SK-N-SH treated with all-trans-retinoic acid at 6 μM for 48 hours (cell line): ENCODE measurements at regions not wholly inside any gene's neighbourhood (a gene's known extent, or its start where the extent isn't known, plus 50 kb on each side); places are given as distances from the start of the nearest gene placed in this dataset.

ENCODE experiments used
- ATAC-seq: fragments of 200-7000 bp; cut with Tn5 transposase; 3 replicates; pipeline ENCODE4 v1.9.1; 2020; ENCODE audit warnings: mild to moderate bottlenecking, moderate library complexity
- ARNTL ChIP-seq: fragments of 450-650 bp; formaldehyde crosslinking; IDR thresholded peaks from 2 replicates; pipeline ENCODE4 v1.5.0; 2020; ENCODE audit warnings: low read depth, mild to moderate bottlenecking, moderate library complexity, borderline replicate concordance
- BACH2 ChIP-seq: fragments of 250-450 bp; sonication (Bioruptor Pico); IDR thresholded peaks from 2 replicates; pipeline ENCODE4 v1.9.0; 2021; ENCODE audit warnings: mild to moderate bottlenecking, borderline replicate concordance
- ESRRG ChIP-seq: fragments of 250-450 bp; sonication (Bioruptor Pico); IDR thresholded peaks from 2 replicates; pipeline ENCODE4 v1.6.1; 2021; ENCODE audit warnings: mild to moderate bottlenecking
- GLIS3 ChIP-seq: fragments of 250-450 bp; sonication (Bioruptor Pico); IDR thresholded peaks from 2 replicates; pipeline ENCODE4 v1.5.0; 2020; ENCODE audit warnings: mild to moderate bottlenecking, moderate library complexity
- ISL1 ChIP-seq: fragments of 250-450 bp; sonication (Bioruptor Pico); IDR thresholded peaks from 2 replicates; pipeline ENCODE4 v2.1.2; 2022; ENCODE audit warnings: mild to moderate bottlenecking, moderate library complexity
- PPARA ChIP-seq: fragments of 250-450 bp; sonication (Bioruptor Pico); IDR thresholded peaks from 2 replicates; pipeline ENCODE4 v1.5.0; 2020; ENCODE audit warnings: mild to moderate bottlenecking, borderline replicate concordance
- RARB ChIP-seq: fragments of 250-450 bp; sonication (Bioruptor Pico); IDR thresholded peaks from 2 replicates; pipeline ENCODE4 v1.8.0; 2021; ENCODE audit warnings: mild to moderate bottlenecking, moderate library complexity
- SNAI2 ChIP-seq: fragments of 250-450 bp; sonication (Bioruptor Pico); IDR thresholded peaks from 2 replicates; pipeline ENCODE4 v1.5.0; 2020; ENCODE audit warnings: mild to moderate bottlenecking, moderate library complexity
- TCF4 ChIP-seq: fragments of 250-450 bp; sonication (Bioruptor Pico); IDR thresholded peaks from 2 replicates; pipeline ENCODE4 v1.8.0; 2021; ENCODE audit warnings: mild to moderate bottlenecking, moderate library complexity, borderline replicate concordance
- TOX ChIP-seq: fragments of 250-450 bp; sonication (Bioruptor Pico); IDR thresholded peaks from 2 replicates; pipeline ENCODE4 v1.8.0; 2021; ENCODE audit warnings: mild to moderate bottlenecking, moderate library complexity, borderline replicate concordance
- ZFP3 ChIP-seq: fragments of 250-450 bp; sonication (Bioruptor Pico); IDR thresholded peaks from 2 replicates; pipeline ENCODE4 v1.5.0; 2020; ENCODE audit warnings: mild to moderate bottlenecking, moderate library complexity
- ZNF565 ChIP-seq: fragments of 450-650 bp; formaldehyde crosslinking; conservative IDR thresholded peaks from 2 replicates; pipeline ENCODE4 v1.5.0; 2020; ENCODE audit warnings: low read depth, mild to moderate bottlenecking, moderate library complexity
- ZNF70 ChIP-seq: fragments of 450-650 bp; formaldehyde crosslinking; IDR thresholded peaks from 2 replicates; pipeline ENCODE4 v1.5.0; 2020; ENCODE audit warnings: mild to moderate bottlenecking, moderate library complexity
- ZNF8 ChIP-seq: fragments of 450-650 bp; formaldehyde crosslinking; IDR thresholded peaks from 2 replicates; pipeline ENCODE4 v1.5.0; 2020; ENCODE audit warnings: mild to moderate bottlenecking, moderate library complexity
- TF ChIP-seq, protein P1 (sequence below): fragments of 250-450 bp; sonication (Bioruptor Pico); IDR thresholded peaks from 2 replicates; pipeline ENCODE4 v1.8.0; 2021; ENCODE audit warnings: low read depth, mild to moderate bottlenecking, moderate library complexity, borderline replicate concordance
- TF ChIP-seq, protein P2 (sequence below): fragments of 250-450 bp; sonication (Bioruptor Pico); IDR thresholded peaks from 2 replicates; pipeline ENCODE4 v1.5.1; 2020; ENCODE audit warnings: low read depth, mild to moderate bottlenecking, moderate library complexity
- TF ChIP-seq, protein P3 (sequence below): fragments of 250-450 bp; sonication (Bioruptor Pico); IDR thresholded peaks from 2 replicates; pipeline ENCODE4 v1.5.0; 2020; ENCODE audit warnings: mild to moderate bottlenecking, moderate library complexity
- TF ChIP-seq, protein P4 (sequence below): fragments of 250-450 bp; sonication (Bioruptor Pico); IDR thresholded peaks from 2 replicates; pipeline ENCODE4 v1.8.0; 2020; ENCODE audit warnings: mild to moderate bottlenecking, moderate library complexity, borderline replicate concordance

DNA sequence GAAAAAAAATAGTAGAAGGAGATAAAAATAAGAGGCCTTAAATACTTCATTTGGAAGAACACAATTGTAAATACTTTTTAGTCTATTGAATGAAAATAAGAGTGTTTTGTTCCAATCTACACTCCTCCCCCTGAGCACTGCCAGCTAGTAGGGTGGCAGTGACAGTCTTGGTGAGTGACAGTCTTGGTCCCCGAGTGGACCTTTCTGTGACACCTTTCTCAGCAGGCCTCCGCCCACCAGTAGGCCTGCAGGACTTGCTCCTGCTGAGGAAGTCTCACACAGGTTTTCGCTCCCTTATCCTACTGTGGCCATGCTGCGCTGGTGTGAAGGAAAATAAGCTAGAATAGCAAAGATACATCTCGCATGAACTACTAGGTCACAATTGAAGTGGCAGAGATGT, 666.8 kb downstream of the NR4A2 start:
- no peak for ATAC-seq
- TF ChIP-seq ZNF565 (CRISPR knock-in tag) = no peak
- TF ChIP-seq, protein P1, sequence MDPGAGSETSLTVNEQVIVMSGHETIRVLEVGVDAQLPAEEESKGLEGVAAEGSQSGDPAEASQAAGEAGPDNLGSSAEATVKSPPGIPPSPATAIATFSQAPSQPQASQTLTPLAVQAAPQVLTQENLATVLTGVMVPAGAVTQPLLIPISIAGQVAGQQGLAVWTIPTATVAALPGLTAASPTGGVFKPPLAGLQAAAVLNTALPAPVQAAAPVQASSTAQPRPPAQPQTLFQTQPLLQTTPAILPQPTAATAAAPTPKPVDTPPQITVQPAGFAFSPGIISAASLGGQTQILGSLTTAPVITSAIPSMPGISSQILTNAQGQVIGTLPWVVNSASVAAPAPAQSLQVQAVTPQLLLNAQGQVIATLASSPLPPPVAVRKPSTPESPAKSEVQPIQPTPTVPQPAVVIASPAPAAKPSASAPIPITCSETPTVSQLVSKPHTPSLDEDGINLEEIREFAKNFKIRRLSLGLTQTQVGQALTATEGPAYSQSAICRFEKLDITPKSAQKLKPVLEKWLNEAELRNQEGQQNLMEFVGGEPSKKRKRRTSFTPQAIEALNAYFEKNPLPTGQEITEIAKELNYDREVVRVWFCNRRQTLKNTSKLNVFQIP (CRISPR knock-in tag) = no peak
- TF ChIP-seq ZFP3 = no peak
- no peak for TF ChIP-seq TCF4
- TF ChIP-seq, protein P2, sequence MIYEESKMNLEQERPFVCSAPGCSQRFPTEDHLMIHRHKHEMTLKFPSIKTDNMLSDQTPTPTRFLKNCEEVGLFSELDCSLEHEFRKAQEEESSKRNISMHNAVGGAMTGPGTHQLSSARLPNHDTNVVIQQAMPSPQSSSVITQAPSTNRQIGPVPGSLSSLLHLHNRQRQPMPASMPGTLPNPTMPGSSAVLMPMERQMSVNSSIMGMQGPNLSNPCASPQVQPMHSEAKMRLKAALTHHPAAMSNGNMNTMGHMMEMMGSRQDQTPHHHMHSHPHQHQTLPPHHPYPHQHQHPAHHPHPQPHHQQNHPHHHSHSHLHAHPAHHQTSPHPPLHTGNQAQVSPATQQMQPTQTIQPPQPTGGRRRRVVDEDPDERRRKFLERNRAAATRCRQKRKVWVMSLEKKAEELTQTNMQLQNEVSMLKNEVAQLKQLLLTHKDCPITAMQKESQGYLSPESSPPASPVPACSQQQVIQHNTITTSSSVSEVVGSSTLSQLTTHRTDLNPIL (CRISPR knock-in tag) = no peak
- TF ChIP-seq, protein P3, sequence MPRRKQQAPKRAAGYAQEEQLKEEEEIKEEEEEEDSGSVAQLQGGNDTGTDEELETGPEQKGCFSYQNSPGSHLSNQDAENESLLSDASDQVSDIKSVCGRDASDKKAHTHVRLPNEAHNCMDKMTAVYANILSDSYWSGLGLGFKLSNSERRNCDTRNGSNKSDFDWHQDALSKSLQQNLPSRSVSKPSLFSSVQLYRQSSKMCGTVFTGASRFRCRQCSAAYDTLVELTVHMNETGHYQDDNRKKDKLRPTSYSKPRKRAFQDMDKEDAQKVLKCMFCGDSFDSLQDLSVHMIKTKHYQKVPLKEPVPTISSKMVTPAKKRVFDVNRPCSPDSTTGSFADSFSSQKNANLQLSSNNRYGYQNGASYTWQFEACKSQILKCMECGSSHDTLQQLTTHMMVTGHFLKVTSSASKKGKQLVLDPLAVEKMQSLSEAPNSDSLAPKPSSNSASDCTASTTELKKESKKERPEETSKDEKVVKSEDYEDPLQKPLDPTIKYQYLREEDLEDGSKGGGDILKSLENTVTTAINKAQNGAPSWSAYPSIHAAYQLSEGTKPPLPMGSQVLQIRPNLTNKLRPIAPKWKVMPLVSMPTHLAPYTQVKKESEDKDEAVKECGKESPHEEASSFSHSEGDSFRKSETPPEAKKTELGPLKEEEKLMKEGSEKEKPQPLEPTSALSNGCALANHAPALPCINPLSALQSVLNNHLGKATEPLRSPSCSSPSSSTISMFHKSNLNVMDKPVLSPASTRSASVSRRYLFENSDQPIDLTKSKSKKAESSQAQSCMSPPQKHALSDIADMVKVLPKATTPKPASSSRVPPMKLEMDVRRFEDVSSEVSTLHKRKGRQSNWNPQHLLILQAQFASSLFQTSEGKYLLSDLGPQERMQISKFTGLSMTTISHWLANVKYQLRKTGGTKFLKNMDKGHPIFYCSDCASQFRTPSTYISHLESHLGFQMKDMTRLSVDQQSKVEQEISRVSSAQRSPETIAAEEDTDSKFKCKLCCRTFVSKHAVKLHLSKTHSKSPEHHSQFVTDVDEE = no peak
- no peak for TF ChIP-seq GLIS3 (CRISPR knock-in tag)
- TF ChIP-seq PPARA (CRISPR knock-in tag) = no peak
- no peak for TF ChIP-seq SNAI2
- no peak for TF ChIP-seq ISL1 (CRISPR knock-in tag)
- TF ChIP-seq RARB (CRISPR knock-in tag) = no peak
- no peak for TF ChIP-seq ZNF70
- TF ChIP-seq, protein P4, sequence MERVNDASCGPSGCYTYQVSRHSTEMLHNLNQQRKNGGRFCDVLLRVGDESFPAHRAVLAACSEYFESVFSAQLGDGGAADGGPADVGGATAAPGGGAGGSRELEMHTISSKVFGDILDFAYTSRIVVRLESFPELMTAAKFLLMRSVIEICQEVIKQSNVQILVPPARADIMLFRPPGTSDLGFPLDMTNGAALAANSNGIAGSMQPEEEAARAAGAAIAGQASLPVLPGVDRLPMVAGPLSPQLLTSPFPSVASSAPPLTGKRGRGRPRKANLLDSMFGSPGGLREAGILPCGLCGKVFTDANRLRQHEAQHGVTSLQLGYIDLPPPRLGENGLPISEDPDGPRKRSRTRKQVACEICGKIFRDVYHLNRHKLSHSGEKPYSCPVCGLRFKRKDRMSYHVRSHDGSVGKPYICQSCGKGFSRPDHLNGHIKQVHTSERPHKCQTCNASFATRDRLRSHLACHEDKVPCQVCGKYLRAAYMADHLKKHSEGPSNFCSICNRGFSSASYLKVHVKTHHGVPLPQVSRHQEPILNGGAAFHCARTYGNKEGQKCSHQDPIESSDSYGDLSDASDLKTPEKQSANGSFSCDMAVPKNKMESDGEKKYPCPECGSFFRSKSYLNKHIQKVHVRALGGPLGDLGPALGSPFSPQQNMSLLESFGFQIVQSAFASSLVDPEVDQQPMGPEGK (CRISPR knock-in tag) = no peak
- no peak for TF ChIP-seq BACH2 (CRISPR knock-in tag)
- no peak for TF ChIP-seq ARNTL (CRISPR knock-in tag)
- no peak for TF ChIP-seq TOX
- no peak for TF ChIP-seq ZNF8 (CRISPR knock-in tag)

DNA sequence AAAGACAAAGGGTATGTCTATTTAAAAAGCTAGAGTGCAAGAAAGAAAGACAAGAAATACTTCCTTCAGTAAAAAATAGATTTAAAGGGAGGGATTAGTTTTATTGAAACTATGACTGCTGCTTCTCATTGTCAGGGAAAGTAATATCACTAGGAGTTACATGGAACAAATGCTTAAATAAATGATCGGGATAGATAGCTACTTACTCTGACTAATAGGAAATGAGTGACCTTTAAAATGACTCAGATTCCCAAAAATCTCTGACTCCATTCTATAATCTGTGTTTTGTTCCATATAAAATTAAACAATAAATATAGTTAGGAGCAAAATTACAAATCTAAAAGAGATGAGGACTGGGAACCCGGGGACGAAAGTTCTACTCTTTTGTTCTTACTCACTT, 669.3 kb downstream of the NR4A2 start:
- TF ChIP-seq GLIS3 (CRISPR knock-in tag) (no peak), SNAI2 (no peak), ZNF565 (CRISPR knock-in tag) (no peak), RARB (CRISPR knock-in tag) (no peak), BACH2 (CRISPR knock-in tag) (no peak), TCF4 (no peak), ESRRG (no peak), ZNF8 (CRISPR knock-in tag) (no peak)
- TF ChIP-seq, protein P1 (CRISPR knock-in tag) = no peak
- TF ChIP-seq, all 23 proteins: peak for 0
- no peak for ATAC-seq

DNA sequence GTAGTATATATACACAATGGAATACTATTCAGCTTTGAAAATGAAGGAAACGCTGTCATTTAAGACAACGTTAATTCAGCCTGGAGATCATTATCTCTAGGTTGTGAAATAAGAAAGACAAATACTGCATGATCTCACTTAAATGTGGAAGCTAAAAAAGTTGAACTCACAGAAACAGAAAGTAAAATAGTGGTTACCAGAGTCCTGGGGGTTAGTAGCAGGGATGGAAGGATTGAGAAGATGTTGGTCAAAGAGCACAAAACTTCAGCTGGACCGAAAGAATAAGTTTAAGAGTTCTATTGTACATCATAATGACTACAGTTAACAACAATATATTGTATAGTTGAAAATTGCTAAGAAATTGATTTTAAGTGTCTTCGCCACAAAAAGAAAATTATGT, 670.3 kb downstream of the NR4A2 start:
- ATAC-seq = no peak
- TF ChIP-seq ZNF70 (no peak), ZFP3 (no peak), ARNTL (CRISPR knock-in tag) (no peak)
- TF ChIP-seq, protein P3 = no peak
